K562 (cell line): ENCODE measurements at regions not wholly inside any gene's neighbourhood (a gene's known extent, or its start where the extent isn't known, plus 50 kb on each side); places are given as distances from the start of the nearest gene placed in this dataset.

ENCODE experiments used
- ATAC-seq: fragments of 200-7000 bp; cut with Tn5 transposase; 3 replicates; pipeline ENCODE4 v1.9.1; 2020; ENCODE audit warnings: moderate library complexity
- BruUV-seq: library from RNA; stranded (reverse); fragments of 400-500 nt; replicated peaks from 2 replicates; lab custom pipeline; 2021; lab: Mats Ljungman, UMichigan
- CTCF ChIA-PET: fragments of 300-600 bp; formaldehyde crosslinking; extraction: SDS; loops from one replicate; lab custom pipeline; 2021; ENCODE audit warnings: low intra/inter-chr PET ratio; lab: Yijun Ruan, JAX
- POLR2A ChIA-PET: fragments of 300-600, 350-650 bp; sonication (Branson Sonifier 250); formaldehyde crosslinking; extraction: SDS; loops from one replicate; lab custom pipeline; 2021; ENCODE audit warnings: antibody characterized with exemption, inconsistent platforms; lab: Yijun Ruan, JAX
- DNase-seq, 4 experiments: peaks; one replicate each; pipeline versions ENCODE4 v3.0.0 to v3.0.0-alpha.2; 2011 to 2018; ENCODE audit warnings: low spot score in 3 of 4, mixed read lengths in 3 of 4; ENCODE audit errors: extremely low read depth in 1 of 4
- FAIRE-seq: peaks from 2 replicates; lab custom pipeline; 2011; peaks lifted over from hg19 to GRCh38; lab: Jason Lieb, UNC
- H2AFZ ChIP-seq: 2 replicates; pipeline ENCODE4 v1.6.0; 2011; ENCODE audit warnings: low read depth, low read length, control low read depth, inconsistent platforms
- H3K27ac ChIP-seq: fragments of 200-600 bp; 3 replicates; pipeline ENCODE4 v1.8.0; 2011; ENCODE audit warnings: low read depth, mild to moderate bottlenecking, control low read depth, inconsistent platforms, low read length, moderate library complexity, mixed read lengths; ENCODE audit errors: extremely low read depth
- H3K27me3 ChIP-seq, 2 experiments: fragments of 300-600 bp in 1 of 2; 2 replicates in 1 of 2; 3 replicates in 1 of 2; pipeline versions ENCODE4 v1.6.0 to v1.8.0; 2011; ENCODE audit warnings: inconsistent platforms in 2 of 2, low read length in 2 of 2, mild to moderate bottlenecking in 1 of 2, mixed read lengths in 1 of 2, moderate library complexity in 1 of 2; ENCODE audit not compliant: control insufficient read depth in 2 of 2, insufficient read depth in 2 of 2
- H3K36me3 ChIP-seq: fragments of 300-600 bp; 3 replicates; pipeline ENCODE4 v1.8.0; 2011; ENCODE audit warnings: mild to moderate bottlenecking, low read length, inconsistent platforms; ENCODE audit not compliant: control insufficient read depth, insufficient read depth
- H3K4me1 ChIP-seq, 2 experiments: fragments of 200-600 bp in 1 of 2; replicated peaks in 1 of 2; 2 replicates in 1 of 2; 3 replicates in 1 of 2; pipeline versions ENCODE4 v1.5.1 to v1.8.0; 2011; ENCODE audit warnings: inconsistent platforms in 2 of 2, low read length in 2 of 2, mild to moderate bottlenecking in 1 of 2, mixed read lengths in 1 of 2, moderate library complexity in 1 of 2; ENCODE audit not compliant: control insufficient read depth in 2 of 2, insufficient read depth in 2 of 2
- H3K4me2 ChIP-seq: 2 replicates; pipeline ENCODE4 v1.6.1; 2011; ENCODE audit warnings: low read length, control low read depth, inconsistent platforms, mixed read lengths; ENCODE audit not compliant: insufficient read depth
- H3K4me3 ChIP-seq: fragments of 200-600 bp; sonication (generic), shearing (Covaris generic); 2 replicates; pipeline ENCODE4 v1.5.1; 2016; ENCODE audit warnings: control low read depth, inconsistent platforms
- H3K79me2 ChIP-seq: fragments of 200-600 bp; 3 replicates; pipeline ENCODE4 v1.8.0; 2011; ENCODE audit warnings: low read length, inconsistent platforms; ENCODE audit not compliant: control insufficient read depth, insufficient read depth
- H3K9ac ChIP-seq, 2 experiments: 2 replicates each; pipeline versions ENCODE4 v1.6.0 to v1.6.1; 2011; ENCODE audit warnings: low read depth in 2 of 2, low read length in 2 of 2, control low read depth in 1 of 2, inconsistent platforms in 1 of 2, mild to moderate bottlenecking in 1 of 2, mixed read lengths in 1 of 2; ENCODE audit not compliant: insufficient read depth in 1 of 2
- H3K9me1 ChIP-seq: one replicate; pipeline ENCODE4 v1.6.0; 2011; ENCODE audit warnings: inconsistent platforms, mild to moderate bottlenecking, low read length, moderate library complexity; ENCODE audit not compliant: control insufficient read depth, insufficient read depth
- H3K9me3 ChIP-seq: replicated peaks from 2 replicates; pipeline ENCODE4 v1.5.1; 2011; ENCODE audit warnings: low read depth, low read length, inconsistent platforms; ENCODE audit not compliant: control insufficient read depth, insufficient read depth
- H4K20me1 ChIP-seq: replicated peaks from 2 replicates; pipeline ENCODE4 v1.6.1; 2011; ENCODE audit warnings: low read length, inconsistent platforms, mixed read lengths; ENCODE audit not compliant: control insufficient read depth, insufficient read depth
- FOS ChIP-seq: IDR thresholded peaks from 3 replicates; pipeline ENCODE4 v1.6.1; 2011; ENCODE audit not compliant: insufficient read length; ENCODE audit errors: extremely low read depth
- HNRNPK ChIP-seq: fragments of 200-400 bp; formaldehyde crosslinking; IDR thresholded peaks from one replicate; pipeline ENCODE4 v1.6.1; 2018; ENCODE audit warnings: mild to moderate bottlenecking, low read depth, low read length; ENCODE audit not compliant: poor library complexity, severe bottlenecking
- POLR3G ChIP-seq: IDR thresholded peaks from 2 replicates; pipeline ENCODE4 v1.6.1; 2011; ENCODE audit not compliant: insufficient read length, insufficient replicate concordance; ENCODE audit errors: extremely low read depth
- SP1 ChIP-seq: sonication (generic); formaldehyde crosslinking; IDR thresholded peaks from 2 replicates; pipeline ENCODE4 v1.8.1; 2022; ENCODE audit warnings: mild to moderate bottlenecking, missing genetic modification reagents
- YY1 ChIP-seq, 3 experiments: IDR thresholded peaks; 2 replicates each; pipeline ENCODE4 v1.6.1; 2011; ENCODE audit warnings: low read length in 2 of 3, mild to moderate bottlenecking in 2 of 3, moderate library complexity in 2 of 3, borderline replicate concordance in 1 of 3, control low read depth in 1 of 3, low read depth in 1 of 3; ENCODE audit not compliant: insufficient read depth in 3 of 3, insufficient replicate concordance in 2 of 3, control insufficient read depth in 1 of 3, insufficient read length in 1 of 3; ENCODE audit errors: extremely low read depth in 1 of 3
- WGBS: fragments of 100-300 bp; shearing (Covaris generic); methylation state at CpG from one replicate; pipeline ENCODE4 v1.1.6; 2016; ENCODE audit warnings: low coverage, mixed read lengths; ENCODE audit not compliant: insufficient coverage; ENCODE audit errors: missing lambda C conversion rate; 5-methylcytosine and 5-hydroxymethylcytosine counted together
- in situ Hi-C: fragments of 300-500 bp; cut with MboI; formaldehyde crosslinking; loops from 4 replicates; pipeline ENCODE4 v1.15.0; 2018; ENCODE audit warnings: inconsistent platforms, mixed read lengths
- intact Hi-C: fragments of 100-400 bp; cut with micrococcal nuclease; formaldehyde crosslinking; loops from 2 replicates; pipeline ENCODE4 v1.14.2; 2022
- TF ChIP-seq, protein P1 (sequence below): fragments of 450-650 bp; IDR thresholded peaks from 2 replicates; pipeline ENCODE4 v1.6.1; 2016; ENCODE audit warnings: low read depth, mild to moderate bottlenecking, moderate library complexity
- TF ChIP-seq, protein P2 (sequence below): sonication (generic); formaldehyde crosslinking; IDR thresholded peaks from 2 replicates; pipeline ENCODE4 v1.9.0; 2022; ENCODE audit warnings: mild to moderate bottlenecking, missing genetic modification reagents
- TF ChIP-seq, protein P3 (sequence below), 2 experiments: fragments of 200-800 bp in 1 of 2; sonication (Bioruptor generic) in 1 of 2; sonication (generic) in 1 of 2; formaldehyde crosslinking in 1 of 2; IDR thresholded peaks in 1 of 2; conservative IDR thresholded peaks in 1 of 2; 2 replicates each; pipeline versions ENCODE4 v1.5.0 to v1.6.1; 2016 to 2020; ENCODE audit warnings: missing compliant biosample characterization in 1 of 2, missing genetic modification characterization in 1 of 2, missing genetic modification reagents in 1 of 2
- TF ChIP-seq, protein P4 (sequence below): fragments of 250-450 bp; sonication (Bioruptor Pico); IDR thresholded peaks from 2 replicates; pipeline ENCODE4 v1.8.0; 2022; ENCODE audit warnings: inconsistent platforms, mild to moderate bottlenecking, moderate library complexity, borderline replicate concordance

DNA sequence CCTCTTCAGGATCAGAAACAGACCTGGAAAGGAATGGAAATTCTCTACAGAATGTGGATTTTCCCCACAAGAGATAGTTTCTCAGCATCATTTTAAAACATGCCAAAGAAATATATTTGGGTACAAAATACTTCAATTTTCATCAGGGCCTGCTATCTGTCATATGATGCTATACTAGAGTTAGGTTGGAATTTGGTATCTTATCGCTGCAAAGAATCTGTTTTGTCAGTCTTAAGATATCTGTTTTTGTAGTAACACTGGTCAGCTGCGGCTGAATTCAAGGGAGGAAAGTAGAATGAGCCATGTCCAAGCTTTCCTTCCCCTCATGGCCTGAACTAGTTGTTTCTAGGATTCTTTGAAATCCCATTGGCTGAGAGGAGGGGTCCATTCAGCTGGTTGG, 806.4 kb downstream of the KCNA4 start:
- Histone ChIP-seq H3K9me3 (no peaks in the 10 kb centered on the region), H3K4me2 (no peak overlapping the region), H3K79me2 (no peaks in the 10 kb centered on the region), H3K27me3 (no peaks in the 10 kb centered on the region), H4K20me1 (no peaks in the 10 kb centered on the region), H3K4me3 (no peak overlapping the region), H3K4me1 (no peaks in the 10 kb centered on the region), H2AFZ (no peak overlapping the region), H3K9me1 (no peaks in the 10 kb centered on the region), H3K9ac (no peak overlapping the region), H3K36me3 (no peaks in the 10 kb centered on the region), H3K27ac (no peak overlapping the region)
- no peak for FAIRE-seq
- intact Hi-C loops (no loop called here), in situ Hi-C loops (no loop called here)
- ATAC-seq = no peak
- no peak for DNase-seq
- WGBS = 0% methylated on average over 2 of the region's 2 CpGs
- POLR2A ChIA-PET = no interaction called here
- CTCF ChIA-PET = no interaction called here
- no TSS peak for BruUV-seq
- TF ChIP-seq, protein P1, sequence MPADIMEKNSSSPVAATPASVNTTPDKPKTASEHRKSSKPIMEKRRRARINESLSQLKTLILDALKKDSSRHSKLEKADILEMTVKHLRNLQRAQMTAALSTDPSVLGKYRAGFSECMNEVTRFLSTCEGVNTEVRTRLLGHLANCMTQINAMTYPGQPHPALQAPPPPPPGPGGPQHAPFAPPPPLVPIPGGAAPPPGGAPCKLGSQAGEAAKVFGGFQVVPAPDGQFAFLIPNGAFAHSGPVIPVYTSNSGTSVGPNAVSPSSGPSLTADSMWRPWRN = no peak

DNA sequence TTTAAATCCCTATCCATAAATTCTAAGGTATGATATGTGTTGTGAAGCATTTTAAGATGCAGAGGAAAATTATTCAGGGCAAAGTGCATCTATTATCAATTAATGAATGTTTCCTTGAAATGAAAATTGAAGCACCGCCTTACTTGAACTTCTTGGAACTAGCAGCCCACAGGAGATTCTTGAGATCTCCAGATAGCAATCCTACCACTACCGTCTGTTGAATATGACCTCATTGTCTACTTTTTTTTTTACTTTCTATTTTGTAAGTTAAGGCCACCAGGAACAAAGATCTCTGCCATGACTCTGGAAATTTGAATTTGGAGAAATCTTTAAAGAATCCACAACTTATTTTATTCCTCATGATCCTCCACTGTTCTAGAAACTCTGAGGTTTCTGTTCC, 808.7 kb downstream of the KCNA4 start:
- FAIRE-seq = no peak
- Histone ChIP-seq H4K20me1 (no peaks in the 10 kb centered on the region), H3K27me3 (no peaks in the 10 kb centered on the region), H3K4me1 (no peaks in the 10 kb centered on the region), H3K9me3 (no peaks in the 10 kb centered on the region), H3K9ac (no peak overlapping the region), H3K27ac (no peak overlapping the region), H3K79me2 (no peaks in the 10 kb centered on the region), H3K36me3 (no peaks in the 10 kb centered on the region), H3K4me3 (no peak overlapping the region), H2AFZ (no peak overlapping the region), H3K4me2 (no peak overlapping the region), H3K9me1 (no peaks in the 10 kb centered on the region)
- DNase-seq = no peak
- POLR2A ChIA-PET = no interaction called here
- BruUV-seq = no TSS peak
- ATAC-seq = no peak
- in situ Hi-C loops = no loop called here
- CTCF ChIA-PET = no interaction called here
- 0% methylated on average over 2 of the region's 2 CpGs for WGBS
- intact Hi-C loops = no loop called here
- TF ChIP-seq, protein P2, sequence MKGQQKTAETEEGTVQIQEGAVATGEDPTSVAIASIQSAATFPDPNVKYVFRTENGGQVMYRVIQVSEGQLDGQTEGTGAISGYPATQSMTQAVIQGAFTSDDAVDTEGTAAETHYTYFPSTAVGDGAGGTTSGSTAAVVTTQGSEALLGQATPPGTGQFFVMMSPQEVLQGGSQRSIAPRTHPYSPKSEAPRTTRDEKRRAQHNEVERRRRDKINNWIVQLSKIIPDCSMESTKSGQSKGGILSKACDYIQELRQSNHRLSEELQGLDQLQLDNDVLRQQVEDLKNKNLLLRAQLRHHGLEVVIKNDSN (CRISPR knock-in tag) = no peak
- TF ChIP-seq FOS (no peak), YY1 (IDR thresholded peaks at IDR 0.05; ENCODE audit: borderline replicate concordance in 1 of 3, control insufficient read depth in 1 of 3, extremely low read depth in 1 of 3, insufficient read depth in 3 of 3, insufficient read length in 1 of 3, insufficient replicate concordance in 2 of 3, low read depth in 1 of 3, low read length in 2 of 3) (no peak), POLR3G (no peak), SP1 (CRISPR knock-in tag) (no peak), HNRNPK (no peak)
- TF ChIP-seq, protein P3, sequence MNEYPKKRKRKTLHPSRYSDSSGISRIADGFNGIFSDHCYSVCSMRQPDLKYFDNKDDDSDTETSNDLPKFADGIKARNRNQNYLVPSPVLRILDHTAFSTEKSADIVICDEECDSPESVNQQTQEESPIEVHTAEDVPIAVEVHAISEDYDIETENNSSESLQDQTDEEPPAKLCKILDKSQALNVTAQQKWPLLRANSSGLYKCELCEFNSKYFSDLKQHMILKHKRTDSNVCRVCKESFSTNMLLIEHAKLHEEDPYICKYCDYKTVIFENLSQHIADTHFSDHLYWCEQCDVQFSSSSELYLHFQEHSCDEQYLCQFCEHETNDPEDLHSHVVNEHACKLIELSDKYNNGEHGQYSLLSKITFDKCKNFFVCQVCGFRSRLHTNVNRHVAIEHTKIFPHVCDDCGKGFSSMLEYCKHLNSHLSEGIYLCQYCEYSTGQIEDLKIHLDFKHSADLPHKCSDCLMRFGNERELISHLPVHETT (CRISPR knock-in tag; conservative IDR thresholded peaks at IDR 0.05 in 1 of 2, IDR thresholded peaks at IDR 0.05 in 1 of 2) = no peak
- TF ChIP-seq, protein P4, sequence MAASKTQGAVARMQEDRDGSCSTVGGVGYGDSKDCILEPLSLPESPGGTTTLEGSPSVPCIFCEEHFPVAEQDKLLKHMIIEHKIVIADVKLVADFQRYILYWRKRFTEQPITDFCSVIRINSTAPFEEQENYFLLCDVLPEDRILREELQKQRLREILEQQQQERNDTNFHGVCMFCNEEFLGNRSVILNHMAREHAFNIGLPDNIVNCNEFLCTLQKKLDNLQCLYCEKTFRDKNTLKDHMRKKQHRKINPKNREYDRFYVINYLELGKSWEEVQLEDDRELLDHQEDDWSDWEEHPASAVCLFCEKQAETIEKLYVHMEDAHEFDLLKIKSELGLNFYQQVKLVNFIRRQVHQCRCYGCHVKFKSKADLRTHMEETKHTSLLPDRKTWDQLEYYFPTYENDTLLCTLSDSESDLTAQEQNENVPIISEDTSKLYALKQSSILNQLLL (CRISPR knock-in tag) = no peak
